ENCODE measurements at regions not wholly inside any gene's neighbourhood (a gene's known extent, or its start where the extent isn't known, plus 50 kb on each side); places are given as distances from the start of the nearest gene placed in this dataset.

GRCh38 chr17:77429969-77430752 lies 289.4 kb downstream of the SEC14L1 start (continued):
- TF ChIP-seq, protein P1, sequence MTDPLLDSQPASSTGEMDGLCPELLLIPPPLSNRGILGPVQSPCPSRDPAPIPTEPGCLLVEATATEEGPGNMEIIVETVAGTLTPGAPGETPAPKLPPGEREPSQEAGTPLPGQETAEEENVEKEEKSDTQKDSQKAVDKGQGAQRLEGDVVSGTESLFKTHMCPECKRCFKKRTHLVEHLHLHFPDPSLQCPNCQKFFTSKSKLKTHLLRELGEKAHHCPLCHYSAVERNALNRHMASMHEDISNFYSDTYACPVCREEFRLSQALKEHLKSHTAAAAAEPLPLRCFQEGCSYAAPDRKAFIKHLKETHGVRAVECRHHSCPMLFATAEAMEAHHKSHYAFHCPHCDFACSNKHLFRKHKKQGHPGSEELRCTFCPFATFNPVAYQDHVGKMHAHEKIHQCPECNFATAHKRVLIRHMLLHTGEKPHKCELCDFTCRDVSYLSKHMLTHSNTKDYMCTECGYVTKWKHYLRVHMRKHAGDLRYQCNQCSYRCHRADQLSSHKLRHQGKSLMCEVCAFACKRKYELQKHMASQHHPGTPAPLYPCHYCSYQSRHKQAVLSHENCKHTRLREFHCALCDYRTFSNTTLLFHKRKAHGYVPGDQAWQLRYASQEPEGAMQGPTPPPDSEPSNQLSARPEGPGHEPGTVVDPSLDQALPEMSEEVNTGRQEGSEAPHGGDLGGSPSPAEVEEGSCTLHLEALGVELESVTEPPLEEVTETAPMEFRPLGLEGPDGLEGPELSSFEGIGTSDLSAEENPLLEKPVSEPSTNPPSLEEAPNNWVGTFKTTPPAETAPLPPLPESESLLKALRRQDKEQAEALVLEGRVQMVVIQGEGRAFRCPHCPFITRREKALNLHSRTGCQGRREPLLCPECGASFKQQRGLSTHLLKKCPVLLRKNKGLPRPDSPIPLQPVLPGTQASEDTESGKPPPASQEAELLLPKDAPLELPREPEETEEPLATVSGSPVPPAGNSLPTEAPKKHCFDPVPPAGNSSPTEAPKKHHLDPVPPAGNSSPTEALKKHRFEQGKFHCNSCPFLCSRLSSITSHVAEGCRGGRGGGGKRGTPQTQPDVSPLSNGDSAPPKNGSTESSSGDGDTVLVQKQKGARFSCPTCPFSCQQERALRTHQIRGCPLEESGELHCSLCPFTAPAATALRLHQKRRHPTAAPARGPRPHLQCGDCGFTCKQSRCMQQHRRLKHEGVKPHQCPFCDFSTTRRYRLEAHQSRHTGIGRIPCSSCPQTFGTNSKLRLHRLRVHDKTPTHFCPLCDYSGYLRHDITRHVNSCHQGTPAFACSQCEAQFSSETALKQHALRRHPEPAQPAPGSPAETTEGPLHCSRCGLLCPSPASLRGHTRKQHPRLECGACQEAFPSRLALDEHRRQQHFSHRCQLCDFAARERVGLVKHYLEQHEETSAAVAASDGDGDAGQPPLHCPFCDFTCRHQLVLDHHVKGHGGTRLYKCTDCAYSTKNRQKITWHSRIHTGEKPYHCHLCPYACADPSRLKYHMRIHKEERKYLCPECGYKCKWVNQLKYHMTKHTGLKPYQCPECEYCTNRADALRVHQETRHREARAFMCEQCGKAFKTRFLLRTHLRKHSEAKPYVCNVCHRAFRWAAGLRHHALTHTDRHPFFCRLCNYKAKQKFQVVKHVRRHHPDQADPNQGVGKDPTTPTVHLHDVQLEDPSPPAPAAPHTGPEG (CRISPR knock-in tag; IDR thresholded peaks at IDR 0.05), result no peak
- TF ChIP-seq HMG20A (CRISPR knock-in tag; IDR thresholded peaks at IDR 0.05; ENCODE audit: borderline replicate concordance), result peak; percentile 58; the same call in 1 of the 2 replicates
- no peak for TF ChIP-seq SMARCC2 (IDR thresholded peaks at IDR 0.05)
- no peak for TF ChIP-seq TMF1 (CRISPR knock-in tag; IDR thresholded peaks at IDR 0.05; ENCODE audit: low read depth)
- TF ChIP-seq, protein P2, sequence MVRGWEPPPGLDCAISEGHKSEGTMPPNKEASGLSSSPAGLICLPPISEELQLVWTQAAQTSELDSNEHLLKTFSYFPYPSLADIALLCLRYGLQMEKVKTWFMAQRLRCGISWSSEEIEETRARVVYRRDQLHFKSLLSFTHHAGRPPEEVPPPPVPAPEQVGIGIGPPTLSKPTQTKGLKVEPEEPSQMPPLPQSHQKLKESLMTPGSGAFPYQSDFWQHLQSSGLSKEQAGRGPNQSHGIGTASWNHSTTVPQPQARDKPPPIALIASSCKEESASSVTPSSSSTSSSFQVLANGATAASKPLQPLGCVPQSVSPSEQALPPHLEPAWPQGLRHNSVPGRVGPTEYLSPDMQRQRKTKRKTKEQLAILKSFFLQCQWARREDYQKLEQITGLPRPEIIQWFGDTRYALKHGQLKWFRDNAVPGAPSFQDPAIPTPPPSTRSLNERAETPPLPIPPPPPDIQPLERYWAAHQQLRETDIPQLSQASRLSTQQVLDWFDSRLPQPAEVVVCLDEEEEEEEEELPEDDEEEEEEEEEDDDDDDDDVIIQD (CRISPR knock-in tag; IDR thresholded peaks at IDR 0.05; ENCODE audit: low read depth), result 0 out of 2 replicates have a peak, but pooled peaks have one; percentile 22
- 0 out of 2 replicates have a peak, but pooled peaks have one; percentile 60 for TF ChIP-seq ZNF256 (CRISPR knock-in tag; conservative IDR thresholded peaks at IDR 0.05)
- no peak for TF ChIP-seq ZFP36L1 (CRISPR knock-in tag; IDR thresholded peaks at IDR 0.05)
- TF ChIP-seq, protein P3, sequence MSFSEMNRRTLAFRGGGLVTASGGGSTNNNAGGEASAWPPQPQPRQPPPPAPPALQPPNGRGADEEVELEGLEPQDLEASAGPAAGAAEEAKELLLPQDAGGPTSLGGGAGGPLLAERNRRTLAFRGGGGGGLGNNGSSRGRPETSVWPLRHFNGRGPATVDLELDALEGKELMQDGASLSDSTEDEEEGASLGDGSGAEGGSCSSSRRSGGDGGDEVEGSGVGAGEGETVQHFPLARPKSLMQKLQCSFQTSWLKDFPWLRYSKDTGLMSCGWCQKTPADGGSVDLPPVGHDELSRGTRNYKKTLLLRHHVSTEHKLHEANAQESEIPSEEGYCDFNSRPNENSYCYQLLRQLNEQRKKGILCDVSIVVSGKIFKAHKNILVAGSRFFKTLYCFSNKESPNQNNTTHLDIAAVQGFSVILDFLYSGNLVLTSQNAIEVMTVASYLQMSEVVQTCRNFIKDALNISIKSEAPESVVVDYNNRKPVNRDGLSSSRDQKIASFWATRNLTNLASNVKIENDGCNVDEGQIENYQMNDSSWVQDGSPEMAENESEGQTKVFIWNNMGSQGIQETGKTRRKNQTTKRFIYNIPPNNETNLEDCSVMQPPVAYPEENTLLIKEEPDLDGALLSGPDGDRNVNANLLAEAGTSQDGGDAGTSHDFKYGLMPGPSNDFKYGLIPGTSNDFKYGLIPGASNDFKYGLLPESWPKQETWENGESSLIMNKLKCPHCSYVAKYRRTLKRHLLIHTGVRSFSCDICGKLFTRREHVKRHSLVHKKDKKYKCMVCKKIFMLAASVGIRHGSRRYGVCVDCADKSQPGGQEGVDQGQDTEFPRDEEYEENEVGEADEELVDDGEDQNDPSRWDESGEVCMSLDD (CRISPR knock-in tag; IDR thresholded peaks at IDR 0.05; ENCODE audit: borderline replicate concordance), result no peak
- no peak for TF ChIP-seq ONECUT2 (CRISPR knock-in tag; IDR thresholded peaks at IDR 0.05)
- TF ChIP-seq JUND (CRISPR knock-in tag; IDR thresholded peaks at IDR 0.05), result peak; percentile 79; the same call in 1 of the 2 replicates
- TF ChIP-seq SKI (IDR thresholded peaks at IDR 0.05; ENCODE audit: partially characterized antibody), result peak; percentile 51
- TF ChIP-seq ZNF275 (CRISPR knock-in tag; IDR thresholded peaks at IDR 0.05; ENCODE audit: borderline replicate concordance), result no peak
- no peak for TF ChIP-seq PLSCR1 (CRISPR knock-in tag; IDR thresholded peaks at IDR 0.05; ENCODE audit: borderline replicate concordance)
- TF ChIP-seq, protein P4, sequence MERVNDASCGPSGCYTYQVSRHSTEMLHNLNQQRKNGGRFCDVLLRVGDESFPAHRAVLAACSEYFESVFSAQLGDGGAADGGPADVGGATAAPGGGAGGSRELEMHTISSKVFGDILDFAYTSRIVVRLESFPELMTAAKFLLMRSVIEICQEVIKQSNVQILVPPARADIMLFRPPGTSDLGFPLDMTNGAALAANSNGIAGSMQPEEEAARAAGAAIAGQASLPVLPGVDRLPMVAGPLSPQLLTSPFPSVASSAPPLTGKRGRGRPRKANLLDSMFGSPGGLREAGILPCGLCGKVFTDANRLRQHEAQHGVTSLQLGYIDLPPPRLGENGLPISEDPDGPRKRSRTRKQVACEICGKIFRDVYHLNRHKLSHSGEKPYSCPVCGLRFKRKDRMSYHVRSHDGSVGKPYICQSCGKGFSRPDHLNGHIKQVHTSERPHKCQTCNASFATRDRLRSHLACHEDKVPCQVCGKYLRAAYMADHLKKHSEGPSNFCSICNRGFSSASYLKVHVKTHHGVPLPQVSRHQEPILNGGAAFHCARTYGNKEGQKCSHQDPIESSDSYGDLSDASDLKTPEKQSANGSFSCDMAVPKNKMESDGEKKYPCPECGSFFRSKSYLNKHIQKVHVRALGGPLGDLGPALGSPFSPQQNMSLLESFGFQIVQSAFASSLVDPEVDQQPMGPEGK (CRISPR knock-in tag; IDR thresholded peaks at IDR 0.05), result peak; percentile 97; the same call in 1 of the 2 replicates

Data from HepG2 (cell line).